HT1080 (cell line): ENCODE measurements at regions not wholly inside any gene's neighbourhood (a gene's known extent, or its start where the extent isn't known, plus 50 kb on each side); places are given as distances from the start of the nearest gene placed in this dataset. TPM values are rescaled to one million over a fixed set of nuclear protein-coding genes. Genes with fewer than 3 reads are reported as not detected.
"Not testable (repeated sequence)": the region's sequence is repeated elsewhere in the genome, so short reads cannot be mapped to it uniquely, and the experiment has no call there.

Experiments used
- DNase-seq: peaks from one replicate; pipeline ENCODE4 v3.0.0-alpha.2; 2015; ENCODE audit warnings: low read depth
- small RNA-seq: library from RNA; depleted of rRNA; stranded (forward); fragments of <200 nt; gene quantifications from one replicate; pipeline ENCODE3, GENCODE V24; 2014

DNA sequence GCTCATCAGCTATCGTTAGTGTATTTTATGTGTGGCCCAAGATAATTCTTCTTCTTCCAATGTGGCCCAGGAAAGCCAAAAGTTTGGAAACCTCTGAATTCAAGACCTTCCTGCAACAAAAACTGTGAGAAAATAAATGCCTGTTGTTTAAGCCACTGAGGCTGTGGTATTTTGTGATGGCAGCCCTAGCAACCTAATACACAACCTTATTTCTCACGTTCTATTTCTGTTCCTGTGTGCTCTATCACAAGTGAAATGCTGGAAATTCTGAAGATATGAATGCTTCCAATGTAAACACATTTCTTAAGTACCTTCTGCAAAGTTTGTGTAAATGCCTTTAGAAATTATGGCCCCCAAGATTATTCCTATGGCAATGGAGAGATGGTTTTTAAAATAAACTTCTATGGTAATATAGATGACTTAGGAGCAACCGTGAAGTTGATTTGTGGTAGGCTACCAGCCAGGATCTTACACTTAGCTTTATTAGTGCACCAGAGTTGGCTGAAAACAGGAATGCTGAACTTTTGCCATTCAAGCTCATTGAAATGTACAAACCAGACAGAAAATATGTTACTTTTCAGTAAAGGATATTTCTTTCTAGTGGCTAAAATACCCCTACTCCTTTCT lies 148.0 kb downstream of the USP46 start:
- DNase-seq: no peak

DNA sequence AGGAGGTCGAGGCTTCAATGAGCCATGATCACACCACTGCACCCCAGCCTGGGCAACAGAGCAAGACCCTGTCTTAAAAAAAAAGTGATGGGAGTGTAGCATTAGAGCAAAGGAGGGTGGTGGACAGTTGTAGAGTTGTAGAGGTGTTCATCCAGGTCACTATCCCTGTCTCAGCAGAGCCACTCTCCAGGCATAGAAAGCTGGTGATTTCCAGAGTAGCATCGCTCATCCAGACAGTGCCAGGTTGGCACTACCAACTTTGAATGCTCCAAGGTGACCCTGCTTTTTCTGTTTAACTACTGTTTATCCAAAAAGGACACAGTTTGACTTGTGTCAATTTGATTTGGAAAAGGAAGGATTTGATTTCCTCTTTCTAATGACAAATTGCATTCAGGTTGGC lies 147.3 kb downstream of the USP46 start:
- DNase-seq: no peak

DNA sequence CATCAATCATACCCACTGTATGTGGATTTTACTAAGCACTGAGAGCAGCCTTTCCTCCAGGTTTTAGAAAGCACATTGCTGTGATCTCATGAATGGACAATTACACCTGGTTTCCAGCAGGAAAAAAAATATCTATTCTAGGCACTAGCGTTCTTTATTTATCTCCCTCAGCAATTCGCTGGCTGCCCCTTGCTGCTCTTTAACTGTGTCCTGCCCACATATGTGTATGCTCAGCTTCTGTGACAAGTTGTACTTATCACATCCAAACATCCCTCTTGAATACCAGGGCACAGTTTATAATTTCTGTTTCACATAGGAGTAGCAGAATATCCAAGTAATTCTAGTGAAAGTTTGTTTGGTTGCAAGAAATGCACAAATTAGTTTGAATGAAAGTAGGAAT lies 146.8 kb downstream of the USP46 start:
- DNase-seq: no peak

DNA sequence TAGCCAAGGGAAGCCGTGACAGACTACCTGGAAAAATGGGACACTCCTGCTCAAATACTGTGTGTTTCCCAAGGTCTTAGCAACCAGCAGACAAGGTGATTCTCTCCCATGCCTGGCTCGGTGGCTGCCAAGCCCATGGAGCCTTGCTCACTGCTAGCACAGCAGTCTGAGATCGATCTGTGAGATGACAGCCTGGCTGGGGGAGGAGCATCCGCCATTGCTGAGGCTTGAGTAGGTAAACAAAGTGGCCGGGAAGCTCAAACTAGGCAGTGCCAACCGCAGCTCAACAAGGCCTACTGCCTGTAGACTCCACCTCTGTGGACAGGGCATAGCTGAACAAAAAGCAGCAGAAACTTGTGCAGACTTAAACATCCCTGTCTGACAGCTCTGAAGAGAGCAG lies 137.0 kb downstream of the USP46 start:
- not testable (repeated sequence) for DNase-seq

DNA sequence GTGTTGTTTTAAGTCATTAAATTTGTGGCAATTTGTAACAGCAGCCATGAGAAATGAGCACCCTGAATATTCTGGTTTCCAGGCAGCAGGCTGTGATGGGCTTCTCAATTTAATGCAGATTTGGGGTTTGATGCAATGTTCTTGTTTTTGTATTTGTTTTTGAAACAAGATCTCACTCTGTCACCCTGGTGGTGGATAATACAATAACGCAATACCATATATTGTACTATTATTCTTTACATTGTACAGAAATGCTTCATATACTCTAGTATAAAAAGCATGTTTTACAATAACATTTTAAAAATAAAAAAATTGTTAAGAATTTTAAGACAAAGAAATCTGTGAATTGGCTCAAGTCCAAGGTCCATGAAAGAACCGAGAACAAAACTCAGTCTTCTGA lies 129.1 kb downstream of the USP46 start:
- no peak for DNase-seq

DNA sequence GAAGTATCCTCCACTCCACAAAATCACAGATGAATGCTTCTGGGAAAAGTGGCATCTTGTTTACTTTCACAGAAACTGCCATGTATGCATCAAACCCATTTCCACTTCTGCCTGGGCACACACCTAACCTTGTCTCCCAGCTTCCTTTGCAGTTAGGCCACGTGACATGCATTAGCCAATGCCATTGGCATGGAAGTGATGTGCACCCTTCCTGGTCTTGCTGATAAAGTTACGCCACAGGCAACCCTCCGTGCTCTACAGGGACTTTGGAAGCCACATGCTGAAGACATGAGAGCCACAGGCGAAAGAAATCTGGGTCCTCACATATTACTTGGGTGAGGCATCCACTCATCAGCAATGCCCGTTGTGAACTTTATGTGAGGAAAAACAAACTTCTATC lies 123.3 kb downstream of the USP46 start:
- DNase-seq: no peak

Small RNAs in the stretch of these regions (small RNA-seq; reads per million reads assigned to genes)
- gene RNU6-1252P: not detected
